ENCODE measurements at regions not wholly inside any gene's neighbourhood (a gene's known extent, or its start where the extent isn't known, plus 50 kb on each side); places are given as distances from the start of the nearest gene placed in this dataset.

- peak; percentile 61 for TF ChIP-seq CTCF (tag by site-specific recombination; IDR thresholded peaks at IDR 0.05)
- no peak for TF ChIP-seq ZNF391 (tag by site-specific recombination; IDR thresholded peaks at IDR 0.05; ENCODE audit: borderline replicate concordance, low read depth)
- TF ChIP-seq ZNF140 (tag by site-specific recombination; IDR thresholded peaks at IDR 0.05), result no peak
Observed at GRCh38 chr17:27381007-27381501, 75.2 kb upstream of the KSR1 start.
